A673 (cell line): ENCODE measurements at regions not wholly inside any gene's neighbourhood (a gene's known extent, or its start where the extent isn't known, plus 50 kb on each side); places are given as distances from the start of the nearest gene placed in this dataset.

Source experiments
- BruUV-seq: library from RNA; stranded (reverse); fragments of 400-500 nt; replicated peaks from 2 replicates; lab custom pipeline; 2021; lab: Mats Ljungman, UMichigan
- CTCF ChIA-PET: fragments of 300-600 bp; sonication (Branson Sonifier 250); formaldehyde crosslinking; loops from one replicate; lab custom pipeline; 2022; ENCODE audit warnings: antibody characterized with exemption; lab: Charles Lee
- POLR2A ChIA-PET: fragments of 300-600 bp; sonication (Branson Sonifier 250); formaldehyde crosslinking; loops from one replicate; lab custom pipeline; 2022; ENCODE audit warnings: antibody characterized with exemption; ENCODE audit not compliant: low non-redundant PET; lab: Charles Lee
- DNase-seq: peaks from one replicate; pipeline ENCODE4 v3.0.0-alpha.2; 2015; ENCODE audit warnings: low spot score
- H3K27ac ChIP-seq: fragments of 200-600 bp; sonication (generic); 2 replicates; pipeline ENCODE4 v1.5.1; 2016; ENCODE audit warnings: mixed run types, low read depth, mild to moderate bottlenecking, mixed read lengths, antibody characterized with exemption, low read length; ENCODE audit not compliant: poor library complexity, severe bottlenecking
- H3K27me3 ChIP-seq: fragments of 200-600 bp; sonication (generic); replicated peaks from 2 replicates; pipeline ENCODE4 v1.6.1; 2017; ENCODE audit warnings: mixed run types, low read depth, mild to moderate bottlenecking, mixed read lengths, antibody characterized with exemption, low read length; ENCODE audit not compliant: insufficient read depth, poor library complexity
- H3K36me3 ChIP-seq: fragments of 200-600 bp; sonication (generic); 2 replicates; pipeline ENCODE4 v1.6.1; 2016; ENCODE audit warnings: mixed run types, mild to moderate bottlenecking, mixed read lengths, antibody characterized with exemption, low read length; ENCODE audit not compliant: insufficient read depth, poor library complexity, severe bottlenecking
- H3K4me1 ChIP-seq: fragments of 200-600 bp; sonication (generic); 2 replicates; pipeline ENCODE4 v1.6.1; 2017; ENCODE audit warnings: mixed run types, mild to moderate bottlenecking, mixed read lengths, antibody characterized with exemption, low read length; ENCODE audit not compliant: insufficient read depth, poor library complexity, severe bottlenecking
- H3K4me3 ChIP-seq: fragments of 200-600 bp; sonication (generic); 2 replicates; pipeline ENCODE4 v1.5.1; 2016; ENCODE audit warnings: low read depth, mixed run types, mild to moderate bottlenecking, mixed read lengths, low read length; ENCODE audit not compliant: poor library complexity, severe bottlenecking
- H3K9me3 ChIP-seq: fragments of 200-600 bp; sonication (generic); 2 replicates; pipeline ENCODE4 v1.6.1; 2016; ENCODE audit warnings: mixed run types, low read depth, mild to moderate bottlenecking, mixed read lengths, antibody characterized with exemption, low read length; ENCODE audit not compliant: poor library complexity, severe bottlenecking
- CTCF ChIP-seq: fragments of 300-800, 200-600 bp; sonication (generic); conservative IDR thresholded peaks from 2 replicates; pipeline ENCODE4 v1.5.1; 2017; ENCODE audit warnings: low read depth, mild to moderate bottlenecking, antibody characterized with exemption, low read length, moderate library complexity, mixed read lengths
- EZH2 ChIP-seq: fragments of 200-600 bp; sonication (generic); IDR thresholded peaks from 2 replicates; pipeline ENCODE4 v1.6.1; 2017; ENCODE audit warnings: borderline replicate concordance, low read depth, mild to moderate bottlenecking, mixed read lengths, antibody characterized with exemption, low read length; ENCODE audit not compliant: poor library complexity, severe bottlenecking
- intact Hi-C: fragments of 100-400 bp; cut with micrococcal nuclease; formaldehyde crosslinking; loops from one replicate; pipeline ENCODE4 v1.10.0; 2022; ENCODE audit not compliant: unreplicated experiment

DNA sequence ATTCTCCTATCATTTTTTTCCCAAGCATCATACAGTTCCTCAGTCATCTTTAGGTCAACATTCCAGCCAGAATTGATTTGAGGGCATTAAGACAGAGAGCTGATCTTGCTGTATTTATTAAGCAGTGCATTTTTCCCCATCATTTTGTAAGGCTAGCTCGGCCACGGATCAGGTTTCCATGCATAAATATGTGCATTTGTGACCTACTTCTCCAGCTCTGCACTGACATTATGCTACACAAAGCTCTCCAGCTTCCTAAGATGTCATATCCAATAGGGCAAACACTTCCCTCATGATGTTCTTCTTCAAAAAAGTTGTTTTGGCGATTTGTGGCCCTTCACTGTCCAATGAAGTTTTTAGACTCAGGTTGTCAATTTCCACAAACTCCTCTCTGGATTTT, 202.6 kb downstream of the C7orf25 start:
- Histone ChIP-seq H3K4me3 (no peak overlapping the region), H3K36me3 (no peaks in the 10 kb centered on the region), H3K27me3 (no peaks in the 10 kb centered on the region), H3K27ac (no peak overlapping the region), H3K4me1 (no peaks in the 10 kb centered on the region), H3K9me3 (no peaks in the 10 kb centered on the region)
- no peak for TF ChIP-seq EZH2
- TF ChIP-seq CTCF = no peak
- ChIA-PET CTCF (no interaction called here), POLR2A (no interaction called here)
- BruUV-seq = no TSS peak
- no peak for DNase-seq
- intact Hi-C loops = no loop called here

- no peaks in the 10 kb centered on the region for H3K27me3 ChIP-seq
- POLR2A ChIA-PET = no interaction called here
- no peak for DNase-seq
- intact Hi-C loops = no loop called here
- H3K4me1 ChIP-seq = no peaks in the 10 kb centered on the region
- BruUV-seq = no TSS peak
- H3K9me3 ChIP-seq = no peaks in the 10 kb centered on the region
- TF ChIP-seq EZH2 (no peak), CTCF (no peak)
- no peaks in the 10 kb centered on the region for H3K36me3 ChIP-seq
- H3K27ac ChIP-seq = no peak overlapping the region
- CTCF ChIA-PET = no interaction called here
- no peak overlapping the region for H3K4me3 ChIP-seq
Observed at GRCh38 chr7:42704710-42705109, 207.2 kb downstream of the C7orf25 start.

GRCh38 chr7:42702647-42703046, 209.2 kb downstream of the C7orf25 start:
- BruUV-seq = no TSS peak
- no peak for DNase-seq
- no peaks in the 10 kb centered on the region for H3K4me1 ChIP-seq
- H3K36me3 ChIP-seq = no peaks in the 10 kb centered on the region
- POLR2A ChIA-PET = no interaction called here
- no peak overlapping the region for H3K27ac ChIP-seq
- no peak for TF ChIP-seq CTCF
- TF ChIP-seq EZH2 = no peak
- H3K27me3 ChIP-seq = no peaks in the 10 kb centered on the region
- intact Hi-C loops = no loop called here
- H3K9me3 ChIP-seq = no peaks in the 10 kb centered on the region
- CTCF ChIA-PET = no interaction called here
- no peak overlapping the region for H3K4me3 ChIP-seq
